ENCODE measurements at regions not wholly inside any gene's neighbourhood (a gene's known extent, or its start where the extent isn't known, plus 50 kb on each side); places are given as distances from the start of the nearest gene placed in this dataset.

GRCh38 chr6:48735846-48736245, 624.8 kb upstream of the PTCHD4 start:
- no peak for TF ChIP-seq CTCF (IDR thresholded peaks at IDR 0.05; ENCODE audit: borderline replicate concordance, control extremely low read depth, extremely low read depth, insufficient read depth, missing control alignments)
- no peak for DNase-seq (ENCODE audit: low spot score)
- in situ Hi-C loops (cut with MboI; ENCODE audit: low sequenced_read_pairs, unreplicated experiment): no loop called here

- TF ChIP-seq CTCF (IDR thresholded peaks at IDR 0.05; ENCODE audit: borderline replicate concordance, control extremely low read depth, extremely low read depth, insufficient read depth, missing control alignments): no peak
- DNase-seq (ENCODE audit: low spot score): no peak
- in situ Hi-C loops (cut with MboI; ENCODE audit: low sequenced_read_pairs, unreplicated experiment): no loop called here
These were observed 622.6 kb upstream of the PTCHD4 start for GRCh38 chr6:48733581-48733980.

GRCh38 chr6:48714699-48715098, 603.7 kb upstream of the PTCHD4 start:
- DNase-seq (ENCODE audit: low spot score): no peak
- in situ Hi-C loops (cut with MboI; ENCODE audit: low sequenced_read_pairs, unreplicated experiment): no loop called here
- no peak for TF ChIP-seq CTCF (IDR thresholded peaks at IDR 0.05; ENCODE audit: borderline replicate concordance, control extremely low read depth, extremely low read depth, insufficient read depth, missing control alignments)

- TF ChIP-seq CTCF (IDR thresholded peaks at IDR 0.05; ENCODE audit: borderline replicate concordance, control extremely low read depth, extremely low read depth, insufficient read depth, missing control alignments): no peak
- DNase-seq (ENCODE audit: low spot score): no peak
- in situ Hi-C loops (cut with MboI; ENCODE audit: low sequenced_read_pairs, unreplicated experiment): no loop called here
These were observed 603.3 kb upstream of the PTCHD4 start for GRCh38 chr6:48714250-48714649.

- in situ Hi-C loops (cut with MboI; ENCODE audit: low sequenced_read_pairs, unreplicated experiment): no loop called here
These were observed 602.6 kb upstream of the PTCHD4 start for GRCh38 chr6:48713612-48714011.

GRCh38 chr6:48706310-48706709, 595.3 kb upstream of the PTCHD4 start:
- in situ Hi-C loops (cut with MboI; ENCODE audit: low sequenced_read_pairs, unreplicated experiment): no loop called here
- no peak for DNase-seq (ENCODE audit: low spot score)
- no peak for TF ChIP-seq CTCF (IDR thresholded peaks at IDR 0.05; ENCODE audit: borderline replicate concordance, control extremely low read depth, extremely low read depth, insufficient read depth, missing control alignments)

More at GRCh38 chr6:48713612-48714011, 602.6 kb upstream of the PTCHD4 start:
- no peak for DNase-seq (ENCODE audit: low spot score)
- TF ChIP-seq CTCF (IDR thresholded peaks at IDR 0.05; ENCODE audit: borderline replicate concordance, control extremely low read depth, extremely low read depth, insufficient read depth, missing control alignments): no peak

- no peak for TF ChIP-seq CTCF (IDR thresholded peaks at IDR 0.05; ENCODE audit: borderline replicate concordance, control extremely low read depth, extremely low read depth, insufficient read depth, missing control alignments)
- no peak for DNase-seq (ENCODE audit: low spot score)
- in situ Hi-C loops (cut with MboI; ENCODE audit: low sequenced_read_pairs, unreplicated experiment): no loop called here
These were observed 590.6 kb upstream of the PTCHD4 start for GRCh38 chr6:48701572-48701971.

Measured in GM13976 (cell line).